SK-N-SH treated with all-trans-retinoic acid at 6 μM for 48 hours (cell line): ENCODE measurements at regions not wholly inside any gene's neighbourhood (a gene's known extent, or its start where the extent isn't known, plus 50 kb on each side); places are given as distances from the start of the nearest gene placed in this dataset.

ENCODE experiments used
- ARNTL ChIP-seq: fragments of 450-650 bp; formaldehyde crosslinking; IDR thresholded peaks from 2 replicates; pipeline ENCODE4 v1.5.0; 2020; ENCODE audit warnings: low read depth, mild to moderate bottlenecking, moderate library complexity, borderline replicate concordance
- BACH2 ChIP-seq: fragments of 250-450 bp; sonication (Bioruptor Pico); IDR thresholded peaks from 2 replicates; pipeline ENCODE4 v1.9.0; 2021; ENCODE audit warnings: mild to moderate bottlenecking, borderline replicate concordance
- CSRNP3 ChIP-seq: fragments of 250-450 bp; sonication (Bioruptor Pico); IDR thresholded peaks from 2 replicates; pipeline ENCODE4 v1.5.1; 2021; ENCODE audit warnings: mild to moderate bottlenecking, moderate library complexity
- GLIS3 ChIP-seq: fragments of 250-450 bp; sonication (Bioruptor Pico); IDR thresholded peaks from 2 replicates; pipeline ENCODE4 v1.5.0; 2020; ENCODE audit warnings: mild to moderate bottlenecking, moderate library complexity
- OSR1 ChIP-seq: fragments of 250-450 bp; sonication (Bioruptor Pico); IDR thresholded peaks from 2 replicates; pipeline ENCODE4 v1.8.0; 2022; ENCODE audit warnings: moderate library complexity, mild to moderate bottlenecking, inconsistent platforms
- POU6F1 ChIP-seq: fragments of 250-450 bp; sonication (Bioruptor Pico); IDR thresholded peaks from 2 replicates; pipeline ENCODE4 v1.8.0; 2021; ENCODE audit warnings: low read depth, mild to moderate bottlenecking, moderate library complexity, borderline replicate concordance
- PPARA ChIP-seq: fragments of 250-450 bp; sonication (Bioruptor Pico); IDR thresholded peaks from 2 replicates; pipeline ENCODE4 v1.5.0; 2020; ENCODE audit warnings: mild to moderate bottlenecking, borderline replicate concordance
- RARB ChIP-seq: fragments of 250-450 bp; sonication (Bioruptor Pico); IDR thresholded peaks from 2 replicates; pipeline ENCODE4 v1.8.0; 2021; ENCODE audit warnings: mild to moderate bottlenecking, moderate library complexity
- TCF4 ChIP-seq: fragments of 250-450 bp; sonication (Bioruptor Pico); IDR thresholded peaks from 2 replicates; pipeline ENCODE4 v1.8.0; 2021; ENCODE audit warnings: mild to moderate bottlenecking, moderate library complexity, borderline replicate concordance
- TOX ChIP-seq: fragments of 250-450 bp; sonication (Bioruptor Pico); IDR thresholded peaks from 2 replicates; pipeline ENCODE4 v1.8.0; 2021; ENCODE audit warnings: mild to moderate bottlenecking, moderate library complexity, borderline replicate concordance
- ZC3H10 ChIP-seq: fragments of 250-450 bp; sonication (Bioruptor Pico); IDR thresholded peaks from 2 replicates; pipeline ENCODE4 v1.5.1; 2021; ENCODE audit warnings: mild to moderate bottlenecking, moderate library complexity
- ZNF70 ChIP-seq: fragments of 450-650 bp; formaldehyde crosslinking; IDR thresholded peaks from 2 replicates; pipeline ENCODE4 v1.5.0; 2020; ENCODE audit warnings: mild to moderate bottlenecking, moderate library complexity
- TF ChIP-seq, protein P1 (sequence below): fragments of 250-450 bp; sonication (Bioruptor Pico); IDR thresholded peaks from 2 replicates; pipeline ENCODE4 v1.8.0; 2020; ENCODE audit warnings: mild to moderate bottlenecking, moderate library complexity, borderline replicate concordance

DNA sequence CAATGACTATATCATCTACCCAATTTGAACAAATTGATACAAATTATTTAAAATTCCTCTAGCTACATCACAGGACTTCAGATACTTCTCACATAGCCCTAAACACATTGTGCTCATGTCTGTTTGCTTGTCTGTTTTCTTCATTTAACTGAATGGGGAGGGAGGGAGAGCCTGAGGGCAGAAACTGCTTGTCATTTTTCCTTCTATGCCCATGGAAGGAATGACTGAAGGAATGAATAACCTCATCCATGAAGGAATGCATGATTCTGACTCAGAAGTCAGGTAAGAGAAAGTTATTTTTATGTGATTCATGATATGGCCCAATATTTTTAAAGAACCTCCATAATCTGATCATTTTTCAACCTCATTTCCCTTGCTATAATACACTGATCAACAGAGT, 418.0 kb upstream of the PITX2 start:
- TF ChIP-seq RARB (CRISPR knock-in tag) (no peak), BACH2 (no peak), CSRNP3 (no peak), TCF4 (no peak), POU6F1 (CRISPR knock-in tag) (no peak), OSR1 (CRISPR knock-in tag) (no peak), ARNTL (CRISPR knock-in tag) (no peak), ZC3H10 (CRISPR knock-in tag) (no peak), PPARA (no peak), TOX (CRISPR knock-in tag) (no peak), GLIS3 (CRISPR knock-in tag) (no peak), ZNF70 (CRISPR knock-in tag) (no peak)
- TF ChIP-seq, protein P1, sequence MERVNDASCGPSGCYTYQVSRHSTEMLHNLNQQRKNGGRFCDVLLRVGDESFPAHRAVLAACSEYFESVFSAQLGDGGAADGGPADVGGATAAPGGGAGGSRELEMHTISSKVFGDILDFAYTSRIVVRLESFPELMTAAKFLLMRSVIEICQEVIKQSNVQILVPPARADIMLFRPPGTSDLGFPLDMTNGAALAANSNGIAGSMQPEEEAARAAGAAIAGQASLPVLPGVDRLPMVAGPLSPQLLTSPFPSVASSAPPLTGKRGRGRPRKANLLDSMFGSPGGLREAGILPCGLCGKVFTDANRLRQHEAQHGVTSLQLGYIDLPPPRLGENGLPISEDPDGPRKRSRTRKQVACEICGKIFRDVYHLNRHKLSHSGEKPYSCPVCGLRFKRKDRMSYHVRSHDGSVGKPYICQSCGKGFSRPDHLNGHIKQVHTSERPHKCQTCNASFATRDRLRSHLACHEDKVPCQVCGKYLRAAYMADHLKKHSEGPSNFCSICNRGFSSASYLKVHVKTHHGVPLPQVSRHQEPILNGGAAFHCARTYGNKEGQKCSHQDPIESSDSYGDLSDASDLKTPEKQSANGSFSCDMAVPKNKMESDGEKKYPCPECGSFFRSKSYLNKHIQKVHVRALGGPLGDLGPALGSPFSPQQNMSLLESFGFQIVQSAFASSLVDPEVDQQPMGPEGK: no peak
